Fibroblast of the aortic adventitia (primary cell): ENCODE measurements at regions not wholly inside any gene's neighbourhood (a gene's known extent, or its start where the extent isn't known, plus 50 kb on each side); places are given as distances from the start of the nearest gene placed in this dataset.

Experiments
- DNase-seq: peaks from one replicate; pipeline ENCODE4 v3.0.0-alpha.2; 2010; ENCODE audit warnings: low read depth
- H3K4me3 ChIP-seq: 2 replicates; pipeline ENCODE4 v1.5.1; 2011; ENCODE audit warnings: low read depth, mild to moderate bottlenecking, control low read depth, low read length, moderate library complexity
- TF ChIP-seq, protein P1 (sequence below): IDR thresholded peaks from 2 replicates; pipeline ENCODE4 v1.5.1; 2011; ENCODE audit warnings: mild to moderate bottlenecking, low read length, control low read depth, inconsistent platforms; ENCODE audit not compliant: insufficient read depth

DNA sequence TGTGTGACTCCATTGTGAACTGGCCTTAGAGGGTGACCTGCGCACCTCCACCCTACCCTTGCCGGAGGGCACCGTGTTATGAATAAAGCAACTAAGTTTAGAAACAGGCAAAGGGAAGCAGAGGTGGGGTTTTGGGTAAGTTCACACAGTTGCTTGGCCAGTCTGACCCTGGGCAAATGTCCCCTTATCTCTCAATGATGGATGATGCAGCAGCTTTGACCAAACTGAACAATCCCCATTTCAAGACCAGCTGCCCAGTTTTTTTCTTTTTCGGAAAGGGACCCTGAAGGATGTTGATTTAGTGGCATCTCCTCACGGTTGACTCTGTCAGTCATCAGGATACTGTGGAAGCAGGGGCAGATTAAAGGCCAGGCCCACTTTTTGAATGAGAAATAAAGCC, 68.7 kb upstream of the PRDM1 start:
- TF ChIP-seq, protein P1, sequence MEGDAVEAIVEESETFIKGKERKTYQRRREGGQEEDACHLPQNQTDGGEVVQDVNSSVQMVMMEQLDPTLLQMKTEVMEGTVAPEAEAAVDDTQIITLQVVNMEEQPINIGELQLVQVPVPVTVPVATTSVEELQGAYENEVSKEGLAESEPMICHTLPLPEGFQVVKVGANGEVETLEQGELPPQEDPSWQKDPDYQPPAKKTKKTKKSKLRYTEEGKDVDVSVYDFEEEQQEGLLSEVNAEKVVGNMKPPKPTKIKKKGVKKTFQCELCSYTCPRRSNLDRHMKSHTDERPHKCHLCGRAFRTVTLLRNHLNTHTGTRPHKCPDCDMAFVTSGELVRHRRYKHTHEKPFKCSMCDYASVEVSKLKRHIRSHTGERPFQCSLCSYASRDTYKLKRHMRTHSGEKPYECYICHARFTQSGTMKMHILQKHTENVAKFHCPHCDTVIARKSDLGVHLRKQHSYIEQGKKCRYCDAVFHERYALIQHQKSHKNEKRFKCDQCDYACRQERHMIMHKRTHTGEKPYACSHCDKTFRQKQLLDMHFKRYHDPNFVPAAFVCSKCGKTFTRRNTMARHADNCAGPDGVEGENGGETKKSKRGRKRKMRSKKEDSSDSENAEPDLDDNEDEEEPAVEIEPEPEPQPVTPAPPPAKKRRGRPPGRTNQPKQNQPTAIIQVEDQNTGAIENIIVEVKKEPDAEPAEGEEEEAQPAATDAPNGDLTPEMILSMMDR = no peak
- no peak overlapping the region for H3K4me3 ChIP-seq
- DNase-seq = no peak

- TF ChIP-seq, protein P1 = no peak
- H3K4me3 ChIP-seq = no peak overlapping the region
- no peak for DNase-seq
Observed at GRCh38 chr6:106014955-106015354, 71.2 kb upstream of the PRDM1 start.

- no peak for DNase-seq
- TF ChIP-seq, protein P1 = no peak
- no peak overlapping the region for H3K4me3 ChIP-seq
Observed at GRCh38 chr6:106011476-106011875, 74.7 kb upstream of the PRDM1 start.

DNA sequence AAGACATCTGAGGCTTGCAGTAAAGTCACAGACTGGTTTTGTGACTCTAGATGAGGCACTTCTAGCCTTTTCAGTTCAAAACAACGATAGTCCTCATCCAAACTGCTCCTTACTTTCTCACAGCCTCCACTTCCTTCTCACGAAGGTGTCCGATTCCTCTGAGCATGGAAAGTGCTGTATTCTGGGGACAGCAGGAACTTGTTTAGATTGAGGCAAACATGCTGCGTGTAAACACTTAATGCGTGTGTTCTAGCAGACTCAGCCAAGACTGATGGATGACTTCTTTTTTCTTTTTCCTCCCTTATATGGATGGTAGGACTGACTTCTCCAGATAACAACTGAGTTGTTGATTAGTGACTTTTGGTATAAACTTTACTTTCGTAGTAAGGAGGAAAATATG, 80.2 kb upstream of the PRDM1 start:
- no peak overlapping the region for H3K4me3 ChIP-seq
- TF ChIP-seq, protein P1 = no peak
- DNase-seq = no peak

DNA sequence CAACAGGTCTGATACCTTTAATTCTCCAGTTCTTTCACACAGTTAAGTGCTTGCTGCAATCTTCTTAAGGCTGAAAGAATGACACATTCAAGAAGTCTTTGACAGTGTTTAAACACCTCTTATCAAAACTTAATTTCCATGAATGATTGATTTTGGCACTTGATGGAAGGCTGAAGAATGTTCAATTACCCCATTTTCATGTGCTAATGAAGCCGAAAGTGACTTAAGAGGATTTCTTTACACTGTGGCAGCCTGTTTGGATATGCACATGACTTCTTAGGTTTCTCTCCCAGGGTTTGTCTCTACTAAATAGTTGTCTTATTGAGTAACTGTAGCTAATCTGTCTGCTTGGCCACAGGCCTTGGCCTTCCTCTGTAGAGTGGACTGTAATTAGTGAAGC, 81.1 kb upstream of the PRDM1 start:
- peak; percentile 62 for DNase-seq
- H3K4me3 ChIP-seq = no peak overlapping the region
- TF ChIP-seq, protein P1 = no peak

- TF ChIP-seq, protein P1 = no peak
- no peak overlapping the region for H3K4me3 ChIP-seq
- DNase-seq = no peak
Observed at GRCh38 chr6:106003268-106003987, 82.7 kb upstream of the PRDM1 start.

DNA sequence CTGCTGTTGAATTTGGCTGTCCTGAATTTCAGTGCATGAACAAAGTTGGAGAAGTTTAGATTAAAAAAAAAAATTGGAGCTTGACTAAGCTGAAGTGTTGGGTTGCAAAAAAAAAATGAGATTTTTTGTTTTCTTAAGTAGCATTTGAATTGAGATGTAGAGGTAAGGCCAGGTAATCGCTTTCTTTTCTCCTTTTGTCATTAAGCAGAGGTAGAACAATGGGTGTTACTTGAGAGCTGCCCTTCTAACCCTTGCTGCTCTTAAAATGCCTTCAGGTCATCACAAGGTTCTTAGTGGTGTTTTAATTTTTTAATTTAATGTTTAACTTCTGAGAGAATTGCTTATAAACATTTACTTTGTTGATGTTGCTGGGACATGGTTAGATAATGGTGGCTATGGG, 84.1 kb upstream of the PRDM1 start:
- DNase-seq = no peak
- TF ChIP-seq, protein P1 = no peak
- H3K4me3 ChIP-seq = no peak overlapping the region
